Mesodermal cell (in vitro differentiated cells): ENCODE measurements at regions not wholly inside any gene's neighbourhood (a gene's known extent, or its start where the extent isn't known, plus 50 kb on each side); places are given as distances from the start of the nearest gene placed in this dataset.

Experiments
- H3K27ac ChIP-seq: 2 replicates; pipeline ENCODE4 v1.7.0; 2013; ENCODE audit warnings: mild to moderate bottlenecking, low read depth, low read length, moderate library complexity; ENCODE audit not compliant: severe bottlenecking
- H3K36me3 ChIP-seq: 2 replicates; pipeline ENCODE4 v1.7.1; 2013; ENCODE audit warnings: mild to moderate bottlenecking, low read length, moderate library complexity; ENCODE audit not compliant: control insufficient read depth, insufficient read depth
- H3K4me1 ChIP-seq: one replicate; pipeline ENCODE4 v1.7.1; 2013; ENCODE audit warnings: mild to moderate bottlenecking, low read length; ENCODE audit not compliant: insufficient read depth, control insufficient read depth, poor library complexity, severe bottlenecking
- H3K4me3 ChIP-seq: 2 replicates; pipeline ENCODE4 v1.7.0; 2013; ENCODE audit warnings: low read length, control low read depth, mild to moderate bottlenecking; ENCODE audit not compliant: insufficient read depth, poor library complexity, severe bottlenecking; ENCODE audit errors: extremely low read depth
- H3K9me3 ChIP-seq: 2 replicates; pipeline ENCODE4 v1.7.1; 2013; ENCODE audit warnings: mild to moderate bottlenecking, low read length, moderate library complexity; ENCODE audit not compliant: control insufficient read depth
- WGBS, 2 experiments: methylation state at CpG; one replicate each; pipeline ENCODE4 v1.1.5; 2013; ENCODE audit warnings: missing lambda C conversion rate in 2 of 2; ENCODE audit not compliant: insufficient coverage in 2 of 2; 5-methylcytosine and 5-hydroxymethylcytosine counted together

- H3K4me1 ChIP-seq: peaks cover 3% of the 10 kb centered on the region
- no peaks in the 10 kb centered on the region for H3K9me3 ChIP-seq
- WGBS, 2 experiments: 75% methylated on average over 3 of the region's 4 CpGs; no CpG with 5 or more reads in 1 of the 2 experiments
Measured at GRCh38 chr3:30294241-30294667, 312.1 kb upstream of the TGFBR2 start.

GRCh38 chr3:30297112-30297511, 309.3 kb upstream of the TGFBR2 start:
- peaks cover 3% of the 10 kb centered on the region for H3K4me1 ChIP-seq
- H3K27ac ChIP-seq: no peak overlapping the region
- no peaks in the 10 kb centered on the region for H3K36me3 ChIP-seq
- WGBS, 2 experiments: 100% methylated on average over 1 of the region's 1 CpG; no CpG with 5 or more reads in 1 of the 2 experiments
- H3K4me3 ChIP-seq: no peak overlapping the region
- no peaks in the 10 kb centered on the region for H3K9me3 ChIP-seq

More at GRCh38 chr3:30294241-30294667, 312.1 kb upstream of the TGFBR2 start:
- Histone ChIP-seq H3K27ac (no peak overlapping the region), H3K36me3 (no peaks in the 10 kb centered on the region), H3K4me3 (no peak overlapping the region)

GRCh38 chr3:30299674-30300385, 306.6 kb upstream of the TGFBR2 start:
- H3K27ac ChIP-seq: no peak overlapping the region
- H3K36me3 ChIP-seq: no peaks in the 10 kb centered on the region
- H3K4me3 ChIP-seq: no peak overlapping the region
- H3K9me3 ChIP-seq: peaks cover 6% of the 10 kb centered on the region
- 100% methylated on average over 1 of the region's 3 CpGs; no CpG with 5 or more reads in 1 of the 2 experiments for WGBS, 2 experiments
- H3K4me1 ChIP-seq: no peaks in the 10 kb centered on the region

- WGBS, 2 experiments: 50 to 100% methylated on average over 1 of the region's 1 CpG
- Histone ChIP-seq H3K27ac (no peak overlapping the region), H3K36me3 (no peaks in the 10 kb centered on the region), H3K9me3 (peaks cover 6% of the 10 kb centered on the region), H3K4me3 (no peak overlapping the region), H3K4me1 (no peaks in the 10 kb centered on the region)
Measured at GRCh38 chr3:30300809-30301208, 305.6 kb upstream of the TGFBR2 start.

- no peak overlapping the region for H3K27ac ChIP-seq
- peaks cover 6% of the 10 kb centered on the region for H3K9me3 ChIP-seq
- H3K4me3 ChIP-seq: no peak overlapping the region
- no peaks in the 10 kb centered on the region for H3K36me3 ChIP-seq
- no peaks in the 10 kb centered on the region for H3K4me1 ChIP-seq
- WGBS, 2 experiments: 83 to 94% methylated on average over 1 to 3 of the region's 5 CpGs
Measured at GRCh38 chr3:30302027-30302426, 304.4 kb upstream of the TGFBR2 start.

- 80 to 94% methylated on average over 1 to 2 of the region's 2 CpGs for WGBS, 2 experiments
- no peak overlapping the region for H3K4me3 ChIP-seq
- H3K27ac ChIP-seq: no peak overlapping the region
Measured at GRCh38 chr3:30303770-30304169, 302.6 kb upstream of the TGFBR2 start.

GRCh38 chr3:30305021-30305420, 301.4 kb upstream of the TGFBR2 start:
- no CpG with 5 or more reads among the region's 3 CpGs for WGBS, 2 experiments
- Histone ChIP-seq H3K4me3 (no peak overlapping the region), H3K4me1 (no peaks in the 10 kb centered on the region), H3K27ac (no peak overlapping the region), H3K36me3 (no peaks in the 10 kb centered on the region), H3K9me3 (peaks cover 6% of the 10 kb centered on the region)

More at GRCh38 chr3:30303770-30304169, 302.6 kb upstream of the TGFBR2 start:
- no peaks in the 10 kb centered on the region for H3K36me3 ChIP-seq
- H3K4me1 ChIP-seq: no peaks in the 10 kb centered on the region
- H3K9me3 ChIP-seq: peaks cover 6% of the 10 kb centered on the region

GRCh38 chr3:30306896-30307295, 299.5 kb upstream of the TGFBR2 start:
- H3K36me3 ChIP-seq: no peaks in the 10 kb centered on the region
- WGBS, 2 experiments: 86% methylated on average over 1 to 2 of the region's 3 CpGs
- peaks cover 6% of the 10 kb centered on the region for H3K9me3 ChIP-seq
- H3K4me3 ChIP-seq: no peak overlapping the region
- no peaks in the 10 kb centered on the region for H3K4me1 ChIP-seq
- H3K27ac ChIP-seq: no peak overlapping the region

GRCh38 chr3:30307372-30307950, 298.9 kb upstream of the TGFBR2 start:
- Histone ChIP-seq H3K27ac (no peak overlapping the region), H3K36me3 (no peaks in the 10 kb centered on the region), H3K9me3 (peaks cover 6% of the 10 kb centered on the region), H3K4me3 (no peak overlapping the region), H3K4me1 (no peaks in the 10 kb centered on the region)

- H3K4me1 ChIP-seq: no peaks in the 10 kb centered on the region
- 83 to 100% methylated on average over 1 of the region's 1 CpG for WGBS, 2 experiments
Measured at GRCh38 chr3:30308131-30308530, 298.3 kb upstream of the TGFBR2 start.

More at GRCh38 chr3:30308131-30308530, 298.3 kb upstream of the TGFBR2 start:
- no peak overlapping the region for H3K4me3 ChIP-seq
- H3K9me3 ChIP-seq: peaks cover 6% of the 10 kb centered on the region
- H3K36me3 ChIP-seq: no peaks in the 10 kb centered on the region
- H3K27ac ChIP-seq: no peak overlapping the region
